B cell (primary cell): ENCODE measurements at regions not wholly inside any gene's neighbourhood (a gene's known extent, or its start where the extent isn't known, plus 50 kb on each side); places are given as distances from the start of the nearest gene placed in this dataset.

Experiments
- CTCF ChIP-seq: fragments of 200-600 bp; IDR thresholded peaks from one replicate; pipeline ENCODE4 v1.8.0; 2022; ENCODE audit warnings: antibody characterized with exemption, mild to moderate bottlenecking
- EZH2 ChIP-seq: IDR thresholded peaks from 2 replicates; pipeline ENCODE4 v1.6.1; 2012; ENCODE audit warnings: borderline replicate concordance, low read depth, mild to moderate bottlenecking, moderate library complexity, low read length; ENCODE audit not compliant: insufficient read depth, poor library complexity, severe bottlenecking

GRCh38 chr2:128921751-128922150, 603.1 kb upstream of the HS6ST1 start:
- TF ChIP-seq CTCF (no peak), EZH2 (no peak)
